ENCODE measurements at regions not wholly inside any gene's neighbourhood (a gene's known extent, or its start where the extent isn't known, plus 50 kb on each side); places are given as distances from the start of the nearest gene placed in this dataset.

- TF ChIP-seq POLR2A (IDR thresholded peaks at IDR 0.05), result no peak
- TF ChIP-seq EP300 (IDR thresholded peaks at IDR 0.05), result no peak
- no peak for TF ChIP-seq CTCF (IDR thresholded peaks at IDR 0.05)
- no peaks in the 10 kb centered on the region for H3K36me3 ChIP-seq
- H3K4me1 ChIP-seq, result peaks cover 0 to 7% (median 0%) of the 10 kb centered on the region in 4 donors
- no peak for DNase-seq (ENCODE audit: low spot score in 2 of 2)
- no peak overlapping the region for H3K4me3 ChIP-seq
- 74 to 83% methylated on average over 2 of the region's 2 CpGs for WGBS, 2 donors
- no peaks in the 10 kb centered on the region for H3K27me3 ChIP-seq
- H3K9me3 ChIP-seq, result no peaks in the 10 kb centered on the region
- H3K27ac ChIP-seq, result no peak overlapping the region
Measured at GRCh38 chr5:17405976-17406375, 92.1 kb upstream of the TAF11L2 start.

GRCh38 chr5:17406423-17406838 lies 91.6 kb upstream of the TAF11L2 start:
- Histone ChIP-seq H3K4me1 (peaks cover 0 to 7% (median 0%) of the 10 kb centered on the region in 4 donors), H3K27ac (no peak overlapping the region), H3K27me3 (no peaks in the 10 kb centered on the region), H3K36me3 (no peaks in the 10 kb centered on the region), H3K9me3 (no peaks in the 10 kb centered on the region), H3K4me3 (no peak overlapping the region)
- no peak for DNase-seq (ENCODE audit: low spot score in 2 of 2)
- 73 to 74% methylated on average over 2 of the region's 2 CpGs for WGBS, 2 donors
- TF ChIP-seq CTCF (IDR thresholded peaks at IDR 0.05), result no peak
- TF ChIP-seq EP300 (IDR thresholded peaks at IDR 0.05), result no peak
- no peak for TF ChIP-seq POLR2A (IDR thresholded peaks at IDR 0.05)

- Histone ChIP-seq H3K27ac (no peak overlapping the region), H3K36me3 (no peaks in the 10 kb centered on the region), H3K9me3 (no peaks in the 10 kb centered on the region), H3K27me3 (no peaks in the 10 kb centered on the region), H3K4me3 (no peak overlapping the region), H3K4me1 (no peaks in the 10 kb centered on the region)
- TF ChIP-seq CTCF (IDR thresholded peaks at IDR 0.05) (no peak), EP300 (IDR thresholded peaks at IDR 0.05) (no peak), POLR2A (IDR thresholded peaks at IDR 0.05) (no peak)
- DNase-seq (ENCODE audit: low spot score in 2 of 2), result no peak
- 69 to 76% methylated on average over 11 of the region's 11 CpGs for WGBS, 2 donors
Measured at GRCh38 chr5:17411436-17412402, 86.3 kb upstream of the TAF11L2 start.

- TF ChIP-seq POLR2A (IDR thresholded peaks at IDR 0.05) (no peak), EP300 (IDR thresholded peaks at IDR 0.05) (no peak), CTCF (IDR thresholded peaks at IDR 0.05) (no peak)
- Histone ChIP-seq H3K36me3 (no peaks in the 10 kb centered on the region), H3K27me3 (no peaks in the 10 kb centered on the region), H3K9me3 (no peaks in the 10 kb centered on the region), H3K27ac (no peak overlapping the region), H3K4me3 (no peak overlapping the region), H3K4me1 (no peaks in the 10 kb centered on the region)
- no peak for DNase-seq (ENCODE audit: low spot score in 2 of 2)
- WGBS, 2 donors, result 70% methylated on average over 9 of the region's 9 CpGs
Measured at GRCh38 chr5:17412760-17413671, 85.0 kb upstream of the TAF11L2 start.

Data from tibial nerve (tissue), 4 donors.